HG03045 (cell line): ENCODE measurements at regions not wholly inside any gene's neighbourhood (a gene's known extent, or its start where the extent isn't known, plus 50 kb on each side); places are given as distances from the start of the nearest gene placed in this dataset.

Experiments
- ATAC-seq: cut with Tn5 transposase; IDR thresholded peaks from one replicate; pipeline ENCODE4 v1.9.1; 2021; ENCODE audit warnings: mild to moderate bottlenecking, moderate library complexity; ENCODE audit not compliant: unreplicated experiment

DNA sequence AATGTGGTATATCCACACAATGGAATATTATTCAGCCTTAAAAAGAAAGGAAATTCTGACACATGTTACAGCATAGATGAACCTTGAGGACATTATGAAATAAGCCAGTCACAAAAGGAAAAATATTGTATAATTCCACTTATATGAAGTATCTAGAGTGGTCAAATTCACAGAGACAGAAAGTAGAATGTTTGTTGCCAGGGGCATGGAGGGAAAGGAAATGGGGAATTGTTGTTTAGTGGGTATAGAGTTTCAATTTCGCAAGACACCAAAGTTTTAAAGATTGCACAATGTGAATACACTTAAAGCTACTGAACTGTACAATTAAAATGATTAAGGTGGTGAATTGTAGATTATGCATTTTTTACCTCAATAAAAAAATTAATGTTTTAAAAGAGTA, 92.9 kb downstream of the TXNL1 start:
- ATAC-seq, result no peak

DNA sequence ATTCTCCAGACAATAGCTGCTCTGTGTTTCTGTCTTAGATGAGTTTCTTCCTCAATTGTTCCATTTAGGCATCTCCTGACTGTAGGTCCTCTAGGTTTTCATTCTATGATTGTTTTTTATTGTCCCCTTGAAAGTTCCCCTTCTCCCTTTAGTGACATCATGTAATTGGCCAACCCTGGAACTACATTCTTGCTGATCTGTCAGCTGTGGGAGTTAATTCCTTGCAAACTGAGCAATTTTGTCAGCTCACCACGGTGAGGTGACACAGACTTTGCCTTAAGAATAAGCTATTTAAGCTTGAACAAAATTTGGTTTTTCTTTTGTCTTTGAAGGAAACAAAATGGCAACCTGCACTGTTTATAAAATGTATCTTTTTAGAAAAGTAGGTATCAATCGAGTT, 95.9 kb downstream of the TXNL1 start:
- no peak for ATAC-seq

DNA sequence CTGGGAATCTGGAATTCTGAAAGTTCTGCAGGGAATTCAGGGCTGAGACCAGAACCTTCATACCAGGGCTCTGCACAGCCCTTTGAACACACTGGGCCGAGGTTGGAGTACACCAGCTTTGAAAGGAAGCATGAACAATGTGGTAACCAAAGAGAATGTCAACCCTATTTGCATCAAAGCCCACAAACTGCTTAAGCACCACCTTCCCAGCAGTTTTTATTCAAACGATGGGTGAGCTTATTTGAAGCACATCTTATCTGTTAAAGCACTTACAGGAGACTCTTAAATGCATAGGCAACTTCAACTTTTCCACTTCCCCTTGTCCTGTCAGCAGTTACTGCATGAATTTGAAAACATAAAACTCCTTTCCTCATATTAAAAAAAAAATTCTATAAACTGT, 96.6 kb downstream of the TXNL1 start:
- ATAC-seq, result no peak

DNA sequence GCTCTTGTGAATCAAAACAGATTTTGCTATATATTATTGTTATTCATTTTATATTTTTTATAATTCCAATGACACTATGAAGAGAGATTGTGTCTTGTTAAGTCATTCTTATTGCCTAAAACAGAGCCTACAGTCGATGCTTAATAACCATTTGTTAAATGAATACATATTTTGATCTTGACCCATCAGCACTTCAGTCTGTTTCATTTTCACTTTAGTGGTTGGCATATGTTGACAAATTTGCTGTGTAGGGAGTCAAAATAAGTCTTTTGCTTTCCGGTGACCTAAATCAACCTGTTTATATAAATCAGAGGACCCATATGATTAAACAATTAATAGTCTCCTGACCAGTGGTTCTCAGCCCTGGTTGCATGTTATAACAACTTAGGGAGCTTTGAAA, 97.1 kb downstream of the TXNL1 start:
- no peak for ATAC-seq

DNA sequence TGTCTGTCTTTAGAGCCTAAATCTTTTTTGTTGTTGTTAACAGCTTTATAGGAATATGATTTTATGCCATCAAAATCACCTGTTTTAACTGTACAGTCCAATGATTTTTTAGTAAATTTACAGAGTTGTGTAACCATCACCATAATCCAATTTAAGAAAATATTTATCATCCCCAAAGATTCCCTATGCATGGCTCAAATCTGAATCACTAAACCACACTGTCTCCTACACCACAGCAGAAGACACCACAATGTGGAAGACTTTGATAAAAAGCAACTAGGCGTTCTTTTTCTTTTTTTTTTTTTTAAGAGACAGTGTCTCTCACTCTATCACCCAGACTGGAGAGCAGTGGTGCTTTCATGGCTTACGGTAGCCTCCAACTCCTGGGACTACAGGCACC, 99.6 kb downstream of the TXNL1 start:
- no peak for ATAC-seq

DNA sequence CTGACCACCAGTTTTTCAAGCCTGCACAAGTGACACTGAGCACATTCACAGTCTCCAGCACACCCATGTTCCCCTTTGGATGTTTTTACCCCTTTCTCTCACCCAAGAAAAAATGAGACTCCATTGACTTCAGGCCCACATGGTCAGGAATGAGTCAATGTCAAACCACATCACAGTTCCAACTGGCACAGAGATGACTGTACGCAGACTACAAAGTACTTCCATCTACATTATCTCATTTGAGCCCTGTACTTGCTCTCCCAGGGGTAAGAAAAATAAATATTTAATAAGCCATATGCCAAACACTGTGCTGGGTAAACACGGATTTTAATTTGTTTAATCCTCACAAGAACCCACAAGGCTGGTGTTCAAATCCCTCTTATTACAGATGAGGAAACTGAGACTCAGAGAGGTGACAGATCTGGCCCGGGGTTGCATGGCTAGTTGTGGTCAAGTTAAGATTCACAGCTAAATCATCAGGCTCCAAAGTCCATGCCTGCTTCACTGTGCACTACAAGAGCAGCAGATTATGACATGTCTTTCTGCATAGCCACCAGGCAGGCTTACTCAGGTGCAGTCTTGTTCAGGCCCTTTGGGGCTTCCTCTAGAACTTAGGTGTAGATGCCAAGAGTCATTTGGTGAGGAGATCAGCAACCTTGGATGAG, 106.1 kb downstream of the TXNL1 start:
- peak; percentile 94 for ATAC-seq

DNA sequence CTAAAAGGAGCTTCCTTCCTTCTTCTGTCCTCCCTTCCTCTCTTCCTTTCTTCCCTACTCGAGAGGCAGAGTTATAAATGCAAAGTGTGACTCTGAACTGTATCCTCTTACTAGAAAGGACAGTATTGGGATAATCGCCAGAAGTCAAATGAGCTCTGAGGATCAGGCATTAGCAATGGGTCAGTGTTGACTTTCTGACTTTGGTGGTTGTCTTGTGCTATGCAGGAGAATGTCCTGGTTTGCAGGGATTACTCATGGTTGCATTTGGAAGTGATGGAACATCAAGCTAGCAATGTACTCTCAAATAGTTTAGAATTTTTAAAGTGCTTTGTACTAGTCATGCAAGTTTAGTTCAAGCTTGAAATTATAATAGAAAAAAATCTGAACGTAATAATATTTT, 115.6 kb downstream of the TXNL1 start:
- ATAC-seq, result no peak

DNA sequence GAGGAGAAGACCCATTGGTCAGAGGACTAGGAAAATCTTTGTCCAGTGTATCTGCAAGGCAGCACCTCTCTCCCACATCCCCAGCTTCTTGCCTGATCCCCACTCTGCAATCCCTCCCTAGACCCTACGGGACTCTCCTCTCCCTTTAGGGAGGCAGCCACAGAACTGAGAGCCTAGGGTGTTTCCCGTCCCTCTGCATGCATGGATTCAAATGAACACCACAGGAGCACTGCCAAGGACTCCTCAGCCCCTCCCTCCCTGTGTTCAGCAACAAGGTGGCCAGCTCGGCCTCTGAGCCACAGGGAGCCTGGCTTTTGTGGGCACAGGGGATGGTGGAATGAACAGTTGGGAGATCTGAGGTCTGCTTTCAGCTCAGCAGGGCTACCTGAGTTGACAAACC, 117.1 kb downstream of the TXNL1 start:
- no peak for ATAC-seq

DNA sequence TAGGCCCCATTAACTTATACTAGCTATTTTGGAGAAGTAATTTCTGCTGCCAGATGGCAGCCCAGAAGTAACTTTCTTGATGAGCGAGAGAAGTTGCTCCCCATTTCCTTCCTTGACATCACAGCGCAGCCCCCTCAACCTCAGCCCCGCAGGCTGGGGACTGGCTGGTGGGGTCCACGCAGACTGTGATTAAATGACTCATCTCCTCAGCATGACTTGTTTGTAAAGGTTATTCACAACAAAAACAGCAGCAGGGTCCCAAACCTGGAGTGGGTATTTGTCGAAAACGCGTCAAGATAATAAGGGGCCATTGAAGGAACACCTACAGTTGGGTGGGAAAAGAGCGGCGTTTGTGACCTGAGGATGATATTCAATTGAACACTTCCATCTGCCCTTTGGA, 120.6 kb downstream of the TXNL1 start:
- ATAC-seq, result no peak

DNA sequence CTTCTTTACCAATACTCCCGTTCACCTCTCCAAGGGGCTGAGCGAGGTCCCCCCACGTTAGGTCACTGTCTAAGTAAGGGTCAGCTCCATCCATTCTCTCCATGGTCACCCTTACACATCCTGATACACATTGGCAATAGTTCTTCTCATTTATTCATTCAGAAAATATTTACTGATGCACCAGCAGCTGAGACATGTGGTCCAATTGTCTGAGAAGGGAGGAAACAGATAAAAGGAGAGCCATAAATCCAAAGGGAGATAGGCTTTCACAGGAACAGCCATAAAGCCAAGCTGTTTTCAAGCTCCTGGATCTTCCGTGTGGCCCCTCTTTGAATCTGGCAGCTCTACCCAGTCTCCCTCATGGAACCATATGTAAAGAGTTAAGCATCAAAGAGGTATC, 121.2 kb downstream of the TXNL1 start:
- ATAC-seq, result no peak

DNA sequence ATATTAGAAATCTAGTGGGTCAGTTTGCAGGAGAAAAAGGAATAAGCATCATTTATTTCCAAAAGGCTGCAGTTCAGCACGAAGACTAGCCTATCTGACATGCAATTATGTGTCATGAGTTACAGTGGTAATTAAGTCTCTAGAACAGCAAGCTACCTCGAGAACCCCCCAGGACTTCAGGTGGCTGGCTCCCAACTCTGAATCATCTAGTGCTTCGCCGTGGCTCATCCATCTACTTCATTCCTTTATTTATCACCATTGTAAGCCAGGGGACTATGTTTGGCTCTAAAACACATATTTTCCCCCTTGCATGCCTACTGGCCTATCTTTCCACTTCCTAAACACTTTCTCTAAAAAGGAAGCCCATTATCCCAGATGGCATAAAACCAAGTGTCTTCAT, 121.6 kb downstream of the TXNL1 start:
- no peak for ATAC-seq

DNA sequence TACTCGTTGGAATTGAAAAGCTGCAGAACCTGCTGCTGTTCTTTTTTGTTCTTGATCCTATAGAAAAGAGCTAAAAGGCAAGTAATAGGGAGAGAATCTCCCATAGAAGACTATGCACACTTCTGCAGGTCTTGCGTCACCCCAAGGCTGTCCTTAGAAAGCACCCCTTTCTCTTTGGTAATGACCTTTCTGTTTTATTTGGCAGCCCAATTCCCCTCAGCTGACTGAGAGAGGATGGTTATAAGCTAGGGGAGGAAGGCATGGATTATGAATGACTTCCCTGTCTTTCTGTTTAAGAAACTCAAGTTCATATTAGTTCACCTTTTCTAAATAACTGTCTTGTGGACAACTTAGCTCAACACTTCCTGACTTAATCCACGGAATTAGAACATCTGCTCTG, 122.9 kb downstream of the TXNL1 start:
- no peak for ATAC-seq

DNA sequence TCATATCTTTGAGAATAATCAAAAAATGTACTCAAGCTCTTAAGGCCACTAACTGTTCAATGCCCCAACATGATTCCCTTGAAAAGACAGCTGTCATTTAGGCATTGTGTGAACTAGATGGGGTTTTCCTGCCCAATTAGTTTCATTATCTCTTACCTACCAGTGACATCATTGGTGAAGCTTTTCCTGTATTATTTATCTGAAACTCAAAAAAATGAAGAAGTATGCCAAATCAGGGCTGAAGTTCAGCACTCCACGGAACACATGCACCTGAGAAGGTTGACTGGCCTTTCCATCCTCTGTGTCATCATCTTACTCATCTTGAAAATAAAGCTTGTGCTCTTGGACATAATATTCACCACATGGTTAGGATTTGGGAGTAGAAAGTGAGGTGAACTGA, 126.4 kb downstream of the TXNL1 start:
- no peak for ATAC-seq

DNA sequence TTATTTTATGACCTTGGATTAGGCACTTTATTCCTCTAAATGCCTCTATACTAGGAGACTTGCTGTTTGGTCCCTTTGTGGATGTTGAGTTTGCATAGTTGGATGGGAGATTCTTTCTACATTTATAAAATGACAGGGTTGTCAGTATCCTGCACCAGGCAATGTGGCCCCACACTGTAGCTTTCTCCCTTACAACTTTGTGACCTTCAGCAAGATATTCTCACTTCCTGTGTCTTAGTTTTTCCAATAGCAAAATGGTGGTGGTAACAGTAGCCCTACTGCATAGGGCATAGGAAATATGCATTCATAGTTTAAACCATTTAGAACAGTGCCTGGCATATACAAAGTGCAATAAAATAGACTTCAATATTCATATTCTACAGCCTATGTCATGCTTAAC, 128.3 kb downstream of the TXNL1 start:
- ATAC-seq, result no peak

DNA sequence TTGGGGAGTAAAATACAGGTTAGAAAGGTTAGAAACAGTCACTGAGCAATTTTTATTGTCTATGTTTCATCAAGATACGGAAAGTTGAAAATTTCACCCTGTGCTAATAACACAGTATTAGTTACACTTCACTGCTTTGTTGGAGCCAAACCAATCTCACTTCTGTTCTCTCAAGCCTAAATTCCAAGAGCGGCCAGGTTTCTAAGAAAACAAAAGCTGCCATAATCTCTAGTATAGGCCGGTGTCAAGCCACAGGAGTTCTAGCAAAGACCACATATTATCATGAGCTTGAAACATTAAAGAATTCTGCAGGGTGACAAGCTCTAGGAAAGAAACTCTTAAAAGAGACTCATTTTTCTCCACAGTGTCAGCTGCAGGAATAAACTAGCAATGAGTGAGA, 128.7 kb downstream of the TXNL1 start:
- ATAC-seq, result no peak

DNA sequence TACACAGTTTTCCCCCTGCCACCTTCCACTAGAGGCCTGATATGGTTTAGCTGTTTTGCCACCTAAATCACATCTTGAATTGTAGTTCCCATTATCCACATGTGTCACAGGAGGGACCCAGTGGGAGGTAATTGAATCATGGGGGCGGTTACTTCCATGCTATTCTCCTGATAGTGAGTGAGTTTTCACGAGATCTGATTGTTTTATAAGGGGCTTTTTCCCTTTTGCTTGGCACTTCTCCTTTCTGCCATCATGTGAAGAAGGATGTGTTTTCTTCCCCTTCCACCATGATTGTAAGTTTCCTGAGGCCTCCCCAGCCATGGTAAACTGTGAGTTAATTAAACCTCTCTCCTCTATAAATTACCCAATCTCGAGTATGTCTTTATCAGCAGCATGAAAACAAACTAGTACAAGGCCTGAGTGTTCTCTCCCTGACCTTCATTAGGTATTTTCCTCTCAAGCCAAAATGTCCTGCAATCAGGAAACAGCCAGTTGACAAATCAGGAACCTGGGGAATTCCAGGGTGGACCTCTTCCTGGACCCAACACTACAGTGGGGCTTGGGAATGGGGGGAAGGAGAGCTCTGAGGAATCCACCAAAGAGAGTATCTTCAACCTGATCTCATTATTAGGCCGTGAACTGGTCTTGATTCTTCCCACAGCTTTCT, 129.9 kb downstream of the TXNL1 start:
- no peak for ATAC-seq

DNA sequence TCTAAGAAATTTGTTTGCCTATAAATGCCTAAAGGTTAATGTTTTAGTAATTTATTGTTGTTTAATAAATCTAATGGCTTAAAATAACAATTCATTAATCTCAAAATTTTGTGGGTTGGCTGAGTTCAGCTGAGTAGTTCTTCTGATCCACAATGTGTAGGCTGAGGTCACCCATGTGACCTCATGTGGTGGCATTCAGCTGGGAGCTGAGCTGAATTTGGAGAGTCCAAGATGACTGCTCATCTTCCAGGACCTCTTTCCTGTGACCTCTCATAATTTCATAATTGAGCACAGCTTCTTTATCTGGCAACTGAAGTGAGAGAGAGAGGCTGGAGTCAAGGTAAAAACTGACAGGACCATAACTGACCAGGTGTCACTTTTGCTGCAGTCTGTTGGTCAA, 132.4 kb downstream of the TXNL1 start:
- ATAC-seq, result no peak

DNA sequence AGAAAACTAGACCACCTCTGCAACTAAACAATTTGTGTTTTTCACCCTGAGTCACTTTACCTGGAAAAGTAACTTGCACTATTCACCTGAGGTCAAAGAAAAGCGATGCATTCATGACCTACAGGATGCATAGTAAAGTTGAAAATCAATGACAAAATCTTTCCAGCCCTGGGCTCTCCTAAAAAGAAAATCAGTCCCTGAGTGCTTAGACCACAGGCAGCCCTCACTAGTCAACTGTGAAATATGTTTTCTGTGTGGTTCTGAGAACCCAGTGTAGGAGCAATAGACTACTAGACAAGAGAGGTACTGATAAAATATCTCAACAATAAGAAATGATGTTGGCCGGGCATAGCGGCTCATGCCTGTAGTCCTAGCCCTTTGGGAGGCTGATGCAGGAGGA, 133.1 kb downstream of the TXNL1 start:
- ATAC-seq, result no peak

DNA sequence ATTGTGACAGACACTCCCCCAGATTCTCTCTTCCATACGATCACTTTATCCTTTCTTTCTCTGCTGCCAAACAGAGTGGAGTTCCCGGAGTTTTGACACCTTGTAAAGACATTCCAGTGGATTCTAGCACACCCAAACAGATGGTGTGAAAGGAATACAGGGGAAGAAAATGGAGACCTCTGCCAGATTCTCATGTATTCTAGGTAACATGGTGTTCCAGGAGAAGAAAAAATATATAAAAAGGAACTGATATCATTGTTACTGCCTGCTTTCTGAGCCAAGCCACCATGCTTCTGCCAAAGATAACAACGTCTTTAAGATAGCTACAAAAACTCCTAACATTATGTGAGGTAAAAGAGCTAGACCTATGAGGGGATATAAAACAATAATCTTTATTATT, 136.5 kb downstream of the TXNL1 start:
- ATAC-seq, result no peak

DNA sequence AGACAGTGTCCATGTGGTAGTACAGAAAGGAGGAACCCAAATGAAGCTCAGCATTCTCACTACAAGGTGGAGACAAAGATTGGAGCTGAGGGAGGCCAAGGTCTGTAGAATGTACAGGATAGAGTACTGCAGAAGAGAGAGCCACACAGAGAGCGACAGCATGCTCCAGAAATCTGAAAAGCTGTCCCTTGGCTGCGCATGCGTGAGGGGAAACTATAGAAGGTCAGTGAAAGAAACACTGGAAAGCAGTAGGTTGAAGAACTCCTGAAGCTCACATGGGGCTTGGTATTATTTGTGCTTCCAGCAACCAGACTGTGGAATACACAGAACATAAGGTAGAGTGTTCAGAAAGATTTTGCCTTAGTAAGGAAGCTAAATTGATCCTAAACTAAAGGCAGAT, 142.5 kb downstream of the TXNL1 start:
- no peak for ATAC-seq

DNA sequence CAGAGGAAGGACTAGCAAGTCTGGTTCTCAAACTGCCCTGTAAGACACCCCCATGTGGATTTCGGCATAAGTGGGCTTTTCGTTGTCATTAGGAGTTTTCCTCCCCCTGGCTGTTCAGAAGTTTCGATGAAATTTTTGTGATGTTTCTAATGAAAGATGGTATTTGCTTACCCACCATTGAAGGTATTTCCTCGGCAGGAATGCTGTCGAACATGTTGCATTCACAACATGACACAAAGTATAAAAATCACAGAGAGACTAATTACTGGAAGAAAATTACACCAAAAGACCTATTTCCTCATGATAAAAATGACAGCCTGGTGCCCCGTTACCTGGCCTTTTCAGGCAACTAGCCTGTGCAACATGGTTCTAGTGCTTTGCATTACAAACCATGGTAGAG, 144.9 kb downstream of the TXNL1 start:
- no peak for ATAC-seq

DNA sequence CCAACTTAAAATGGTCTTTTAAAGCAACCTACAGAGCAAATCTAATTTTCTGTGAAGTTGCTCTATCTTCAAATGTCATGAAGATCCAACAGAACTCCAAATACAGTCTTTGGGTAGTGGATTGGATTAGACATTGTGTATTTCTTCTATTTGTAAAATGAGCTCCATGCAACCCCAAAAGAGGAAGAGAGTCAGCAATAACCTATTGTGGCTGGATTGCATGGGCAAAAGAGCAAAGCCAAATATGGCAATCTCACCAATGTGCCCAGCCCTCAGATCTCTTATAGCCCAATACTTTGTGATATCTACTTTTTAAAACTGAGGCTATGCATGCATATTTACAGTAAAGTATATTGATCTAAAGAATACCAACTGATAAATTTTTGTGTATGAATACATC, 146.3 kb downstream of the TXNL1 start:
- no peak for ATAC-seq

DNA sequence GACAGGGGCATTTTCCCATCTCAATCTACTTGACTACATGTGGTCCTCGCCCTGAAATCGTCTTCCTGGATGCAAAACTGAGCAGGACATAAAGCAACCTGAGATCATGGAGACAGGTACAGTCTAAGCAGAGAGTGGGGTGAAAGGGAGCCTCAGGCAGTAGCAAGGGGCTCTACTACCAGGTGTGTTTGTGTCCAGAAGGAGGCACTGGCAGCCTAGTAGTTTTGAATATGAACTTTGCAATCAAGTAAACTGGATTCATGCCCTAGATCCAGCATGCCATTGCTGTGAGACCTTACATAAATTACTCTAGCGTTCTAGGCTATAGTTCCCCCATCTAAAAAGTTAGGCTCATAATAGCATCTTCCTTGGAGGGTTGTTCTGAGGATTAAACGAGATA, 147.4 kb downstream of the TXNL1 start:
- ATAC-seq, result no peak
